Psoas muscle (tissue), 7 donors: ENCODE measurements at regions not wholly inside any gene's neighbourhood (a gene's known extent, or its start where the extent isn't known, plus 50 kb on each side); places are given as distances from the start of the nearest gene placed in this dataset.

Source experiments
- ATAC-seq, 4 donors: fragments of 200-7000 bp; cut with Tn5 transposase; one replicate each; pipeline ENCODE4 v1.9.1; 2020; ENCODE audit warnings: moderate library complexity in 3 of 4, mild to moderate bottlenecking in 2 of 4
- DNase-seq, 2 donors: peaks; one replicate each; pipeline ENCODE4 v3.0.0-alpha.2; 2020
- H3K27ac ChIP-seq: fragments of 200-600 bp; one replicate; pipeline ENCODE4 v1.8.0; 2022
- H3K27me3 ChIP-seq, 3 donors: fragments of 200-600 bp in 1 of 3; one replicate each; pipeline versions ENCODE4 v1.6.1 to v1.8.0; 2013 to 2022; ENCODE audit warnings: low read length in 2 of 3, mild to moderate bottlenecking in 2 of 3, moderate library complexity in 1 of 3; ENCODE audit not compliant: insufficient read depth in 3 of 3
- H3K36me3 ChIP-seq, 2 donors: fragments of 200-600 bp in 1 of 2; one replicate each; pipeline versions ENCODE4 v1.6.1 to v1.8.0; 2013 to 2022; ENCODE audit warnings: low read depth in 1 of 2, mild to moderate bottlenecking in 1 of 2, moderate library complexity in 1 of 2; ENCODE audit not compliant: insufficient read depth in 1 of 2
- H3K4me1 ChIP-seq: fragments of 200-600 bp; one replicate; pipeline ENCODE4 v1.8.0; 2022
- H3K4me3 ChIP-seq: fragments of 200-600 bp; one replicate; pipeline ENCODE4 v1.8.0; 2022; ENCODE audit warnings: mild to moderate bottlenecking
- H3K9me3 ChIP-seq: fragments of 200-600 bp; one replicate; pipeline ENCODE4 v1.8.0; 2022
- WGBS, 3 donors: extraction: QIAGEN DNeasy Blood & Tissue Kit; methylation state at CpG; one replicate each; pipeline versions ENCODE4 v1.1.6 to v1.1.7; 2013; 5-methylcytosine and 5-hydroxymethylcytosine counted together
- intact Hi-C, 2 donors: fragments of 100-400 bp; cut with DNase I; formaldehyde crosslinking; loops; one replicate each; pipeline versions ENCODE4 v1.11.0 to v1.14.2; 2022
- TF ChIP-seq, protein P1 (sequence below): fragments of 200-600 bp; IDR thresholded peaks from one replicate; pipeline ENCODE4 v1.8.0; 2022; ENCODE audit warnings: antibody characterized with exemption
- donor health status: healthy with polysubstance abuse.
- donor health status: DM: no; HTN: no; CAD: no; lungs with moderate emphysema.
- donor health status: Bipolar disorder and iron deficiency.
- donor health status: healthy.
- donor health status: DM: yes; HTN: yes; CAD: no.
- donor health status: DM: no; HTN: no; CAD: no.
- donor health status: DM: yes; HTN: yes; CAD: no.

DNA sequence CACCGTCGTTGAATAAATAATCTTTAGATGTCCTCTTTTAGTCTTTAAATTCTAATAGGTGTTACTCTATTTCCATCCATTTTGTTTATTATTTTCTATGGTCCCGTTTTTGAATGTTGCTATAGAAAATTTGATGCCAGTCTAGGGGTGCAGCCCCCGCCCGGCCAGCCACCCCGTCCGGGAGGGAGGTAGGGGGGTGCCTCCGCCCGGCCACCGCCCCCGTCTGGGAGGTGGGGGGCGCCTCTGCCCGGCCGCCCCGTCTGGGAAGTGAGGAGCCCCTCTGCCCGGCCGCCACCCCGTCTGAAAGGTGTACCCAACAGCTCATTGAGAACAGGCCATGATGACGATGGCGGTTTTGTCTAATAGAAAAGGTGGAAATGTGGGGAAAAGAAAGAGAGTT is 2372.2 kb upstream of the WWC1 start:
- H3K9me3 ChIP-seq = no peaks in the 10 kb centered on the region
- H3K27ac ChIP-seq = no peak overlapping the region
- TF ChIP-seq, protein P1, sequence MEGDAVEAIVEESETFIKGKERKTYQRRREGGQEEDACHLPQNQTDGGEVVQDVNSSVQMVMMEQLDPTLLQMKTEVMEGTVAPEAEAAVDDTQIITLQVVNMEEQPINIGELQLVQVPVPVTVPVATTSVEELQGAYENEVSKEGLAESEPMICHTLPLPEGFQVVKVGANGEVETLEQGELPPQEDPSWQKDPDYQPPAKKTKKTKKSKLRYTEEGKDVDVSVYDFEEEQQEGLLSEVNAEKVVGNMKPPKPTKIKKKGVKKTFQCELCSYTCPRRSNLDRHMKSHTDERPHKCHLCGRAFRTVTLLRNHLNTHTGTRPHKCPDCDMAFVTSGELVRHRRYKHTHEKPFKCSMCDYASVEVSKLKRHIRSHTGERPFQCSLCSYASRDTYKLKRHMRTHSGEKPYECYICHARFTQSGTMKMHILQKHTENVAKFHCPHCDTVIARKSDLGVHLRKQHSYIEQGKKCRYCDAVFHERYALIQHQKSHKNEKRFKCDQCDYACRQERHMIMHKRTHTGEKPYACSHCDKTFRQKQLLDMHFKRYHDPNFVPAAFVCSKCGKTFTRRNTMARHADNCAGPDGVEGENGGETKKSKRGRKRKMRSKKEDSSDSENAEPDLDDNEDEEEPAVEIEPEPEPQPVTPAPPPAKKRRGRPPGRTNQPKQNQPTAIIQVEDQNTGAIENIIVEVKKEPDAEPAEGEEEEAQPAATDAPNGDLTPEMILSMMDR = no peak
- intact Hi-C loops = no loop called here
- DNase-seq (no peak), ATAC-seq (no peak)
- WGBS, 3 donors = 93% methylated on average over 15 to 20 of the region's 20 CpGs
- H3K36me3 ChIP-seq = no peaks in the 10 kb centered on the region
- H3K27me3 ChIP-seq = no peaks in the 10 kb centered on the region
- H3K4me1 ChIP-seq = no peaks in the 10 kb centered on the region
- no peak overlapping the region for H3K4me3 ChIP-seq

DNA sequence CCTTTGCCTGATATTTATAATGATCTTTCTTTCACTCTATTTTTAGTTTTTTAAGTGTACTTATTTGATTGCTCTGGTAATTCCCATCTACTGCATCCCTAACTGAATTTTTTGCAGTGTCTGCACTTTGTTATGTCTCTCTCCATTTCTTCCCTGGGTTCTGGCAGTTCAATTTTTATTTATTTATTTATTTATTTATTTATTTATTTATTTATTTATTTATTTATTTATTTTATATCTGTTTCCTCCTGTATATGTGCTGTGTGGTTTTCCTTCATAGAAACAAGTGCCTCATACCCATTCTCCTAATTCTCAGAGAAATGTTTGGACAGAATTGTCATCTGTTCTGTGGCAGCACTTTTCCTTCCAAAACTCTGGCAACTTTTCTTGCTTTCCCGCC is 2370.8 kb upstream of the WWC1 start:
- 89 to 100% (median 94%) methylated on average over 1 of the region's 1 CpG for WGBS, 3 donors
- ATAC-seq = no peak
- intact Hi-C loops = no loop called here

DNA sequence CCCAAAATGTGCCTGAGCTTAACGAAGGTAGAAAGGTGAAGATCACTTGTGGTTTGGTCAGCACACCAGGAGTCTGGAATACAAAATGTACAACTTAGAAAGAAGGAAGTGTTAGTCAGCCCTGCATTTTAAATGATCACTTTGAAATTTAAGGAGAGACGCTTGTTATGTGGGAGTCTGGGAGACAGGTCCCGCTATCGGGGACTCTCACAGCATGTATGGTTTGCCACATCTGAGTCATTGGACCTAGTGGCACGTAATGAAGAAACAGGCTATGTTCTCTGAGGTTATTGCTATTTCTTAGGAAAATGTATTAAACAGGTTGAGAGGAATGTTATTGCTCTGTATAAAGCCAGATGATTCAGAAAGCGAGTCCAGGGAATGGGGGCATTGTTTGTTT is 2362.5 kb upstream of the WWC1 start:
- Histone ChIP-seq H3K4me1 (no peaks in the 10 kb centered on the region), H3K4me3 (no peak overlapping the region), H3K27me3 (no peaks in the 10 kb centered on the region), H3K9me3 (peaks cover 5% of the 10 kb centered on the region), H3K36me3 (no peaks in the 10 kb centered on the region), H3K27ac (no peak overlapping the region)
- WGBS, 3 donors = 78 to 80% (median 80%) methylated on average over 6 of the region's 6 CpGs
- DNase-seq (no peak), ATAC-seq (no peak)
- TF ChIP-seq, protein P1 = no peak
- intact Hi-C loops = no loop called here

More for the DNA sequence above, 2370.8 kb upstream of the WWC1 start:
- DNase-seq = no peak
- Histone ChIP-seq H3K27ac (no peak overlapping the region), H3K27me3 (no peaks in the 10 kb centered on the region), H3K36me3 (no peaks in the 10 kb centered on the region), H3K4me1 (no peaks in the 10 kb centered on the region), H3K9me3 (no peaks in the 10 kb centered on the region), H3K4me3 (no peak overlapping the region)
- TF ChIP-seq, protein P1 = no peak

DNA sequence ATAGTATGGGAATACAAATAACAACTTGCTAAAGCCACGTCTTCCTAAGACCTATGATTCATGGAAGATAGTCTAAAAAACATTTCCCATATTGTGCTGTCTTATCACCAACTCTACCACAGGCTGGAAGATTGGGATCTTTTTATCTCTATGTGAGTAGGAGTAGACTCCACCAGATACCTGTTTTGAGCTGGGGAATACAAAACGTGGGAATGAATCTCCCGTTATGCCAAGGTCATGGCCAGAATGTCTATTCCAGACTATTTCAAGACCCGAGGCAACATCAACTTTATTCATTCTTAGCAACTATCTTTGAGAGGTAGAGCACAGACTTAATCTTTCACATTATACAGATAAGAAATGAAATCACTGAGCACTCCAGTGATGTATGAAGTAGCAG is 2350.9 kb upstream of the WWC1 start:
- ATAC-seq (no peak), DNase-seq (no peak)
- 68 to 80% (median 69%) methylated on average over 4 of the region's 4 CpGs for WGBS, 3 donors
- TF ChIP-seq, protein P1 = no peak
- intact Hi-C loops = no loop called here
- Histone ChIP-seq H3K27ac (no peak overlapping the region), H3K9me3 (no peaks in the 10 kb centered on the region), H3K27me3 (no peaks in the 10 kb centered on the region), H3K4me1 (no peaks in the 10 kb centered on the region), H3K36me3 (no peaks in the 10 kb centered on the region), H3K4me3 (no peak overlapping the region)

DNA sequence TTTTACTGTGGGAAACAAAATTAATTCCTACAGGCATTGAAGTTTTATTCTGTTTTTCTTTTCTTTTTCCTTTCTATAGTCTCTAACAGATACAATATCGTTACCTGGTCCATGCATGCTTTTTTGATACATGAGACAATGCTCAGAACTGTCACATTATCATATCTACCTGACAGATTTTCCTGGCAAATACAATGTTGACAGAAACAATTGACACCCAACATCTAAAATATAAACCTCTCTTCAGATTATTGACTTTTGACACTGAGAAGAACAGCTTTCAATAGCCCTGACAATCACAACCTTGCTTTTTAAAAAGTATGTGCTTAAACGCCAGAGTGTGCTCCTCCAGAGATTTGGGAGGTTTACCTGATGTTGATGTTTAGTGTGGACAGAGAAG is 2334.6 kb upstream of the WWC1 start:
- TF ChIP-seq, protein P1 = no peak
- Histone ChIP-seq H3K9me3 (no peaks in the 10 kb centered on the region), H3K27me3 (no peaks in the 10 kb centered on the region), H3K4me3 (no peak overlapping the region), H3K36me3 (no peaks in the 10 kb centered on the region), H3K4me1 (no peaks in the 10 kb centered on the region), H3K27ac (no peak overlapping the region)
- intact Hi-C loops = no loop called here
- DNase-seq (no peak), ATAC-seq (no peak)
- WGBS, 3 donors = 72 to 78% (median 75%) methylated on average over 2 of the region's 2 CpGs
